ENCODE measurements at regions not wholly inside any gene's neighbourhood (a gene's known extent, or its start where the extent isn't known, plus 50 kb on each side); places are given as distances from the start of the nearest gene placed in this dataset.

DNA sequence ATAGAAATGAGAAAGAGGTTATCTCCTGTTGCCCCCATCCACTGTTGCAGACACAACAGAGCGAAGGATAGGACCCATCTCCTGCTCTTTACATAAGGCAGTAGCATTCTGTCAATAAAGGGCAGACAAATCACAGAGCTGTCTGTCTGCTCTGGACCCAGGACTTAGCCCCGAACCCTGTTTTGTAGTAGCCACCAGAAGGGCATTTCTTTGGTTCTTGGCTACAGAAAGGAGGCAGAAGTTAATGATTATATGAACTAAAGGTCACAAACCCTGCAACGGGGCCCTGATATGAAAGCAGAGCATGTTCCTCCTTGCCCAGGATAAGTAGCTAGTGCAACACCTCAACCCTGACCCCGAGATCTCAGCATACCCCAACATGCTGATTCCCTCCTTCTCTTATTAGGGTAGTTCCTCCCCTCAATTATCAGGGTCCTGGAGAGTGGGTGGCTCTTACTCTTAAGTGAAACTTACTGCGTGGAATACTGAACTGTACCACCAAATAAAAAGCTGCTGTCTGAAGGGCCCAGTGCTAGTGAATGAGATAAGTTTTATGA is 680.4 kb upstream of the SPRY2 start:
- TF ChIP-seq, protein P1, sequence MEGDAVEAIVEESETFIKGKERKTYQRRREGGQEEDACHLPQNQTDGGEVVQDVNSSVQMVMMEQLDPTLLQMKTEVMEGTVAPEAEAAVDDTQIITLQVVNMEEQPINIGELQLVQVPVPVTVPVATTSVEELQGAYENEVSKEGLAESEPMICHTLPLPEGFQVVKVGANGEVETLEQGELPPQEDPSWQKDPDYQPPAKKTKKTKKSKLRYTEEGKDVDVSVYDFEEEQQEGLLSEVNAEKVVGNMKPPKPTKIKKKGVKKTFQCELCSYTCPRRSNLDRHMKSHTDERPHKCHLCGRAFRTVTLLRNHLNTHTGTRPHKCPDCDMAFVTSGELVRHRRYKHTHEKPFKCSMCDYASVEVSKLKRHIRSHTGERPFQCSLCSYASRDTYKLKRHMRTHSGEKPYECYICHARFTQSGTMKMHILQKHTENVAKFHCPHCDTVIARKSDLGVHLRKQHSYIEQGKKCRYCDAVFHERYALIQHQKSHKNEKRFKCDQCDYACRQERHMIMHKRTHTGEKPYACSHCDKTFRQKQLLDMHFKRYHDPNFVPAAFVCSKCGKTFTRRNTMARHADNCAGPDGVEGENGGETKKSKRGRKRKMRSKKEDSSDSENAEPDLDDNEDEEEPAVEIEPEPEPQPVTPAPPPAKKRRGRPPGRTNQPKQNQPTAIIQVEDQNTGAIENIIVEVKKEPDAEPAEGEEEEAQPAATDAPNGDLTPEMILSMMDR (IDR thresholded peaks at IDR 0.05), result no peak
- no peak for TF ChIP-seq POLR2A (IDR thresholded peaks at IDR 0.05)
